Sigmoid colon (tissue), 6 donors: ENCODE measurements at regions not wholly inside any gene's neighbourhood (a gene's known extent, or its start where the extent isn't known, plus 50 kb on each side); places are given as distances from the start of the nearest gene placed in this dataset.

ENCODE experiments used
- DNase-seq: peaks from one replicate; pipeline ENCODE4 v3.0.0-alpha.2; 2019
- H3K27ac ChIP-seq, 4 donors: fragments of 200-600 bp; sonication (generic); one replicate each; pipeline ENCODE4 v1.5.1; 2016 to 2019; ENCODE audit warnings: mild to moderate bottlenecking in 1 of 4
- H3K27me3 ChIP-seq, 3 donors: fragments of 200-600 bp; sonication (generic); one replicate each; pipeline ENCODE4 v1.5.1; 2019; ENCODE audit warnings: mild to moderate bottlenecking in 1 of 3
- H3K36me3 ChIP-seq, 4 donors: fragments of 200-600 bp; sonication (generic); one replicate each; pipeline ENCODE4 v1.5.1; 2016 to 2019
- H3K4me1 ChIP-seq, 4 donors: fragments of 200-600 bp; sonication (generic); one replicate each; pipeline ENCODE4 v1.5.1; 2017 to 2019
- H3K4me3 ChIP-seq, 4 donors: fragments of 200-600 bp; sonication (generic); one replicate each; pipeline ENCODE4 v1.5.1; 2017 to 2019; ENCODE audit warnings: mild to moderate bottlenecking in 2 of 4, moderate library complexity in 1 of 4
- H3K9me3 ChIP-seq, 4 donors: fragments of 200-600 bp in 3 of 4; sonication (generic) in 3 of 4; one replicate each; pipeline versions ENCODE4 v1.5.1 to v1.6.1; 2013 to 2019
- CTCF ChIP-seq, 4 experiments: fragments of 450-650 bp in 3 of 4; fragments of 200-600 bp in 1 of 4; IDR thresholded peaks; one replicate each; pipeline ENCODE4 v1.5.1; 2016 to 2019; ENCODE audit warnings: antibody characterized with exemption in 4 of 4, mild to moderate bottlenecking in 3 of 4, moderate library complexity in 2 of 4
- EP300 ChIP-seq, 4 donors: sonication (generic); formaldehyde crosslinking; IDR thresholded peaks; one replicate each; pipeline ENCODE4 v1.6.1; 2017; ENCODE audit warnings: antibody characterized with exemption in 4 of 4
- POLR2A ChIP-seq, 2 donors: fragments of 450-650 bp; IDR thresholded peaks; one replicate each; pipeline ENCODE4 v1.6.1; 2016; ENCODE audit warnings: antibody characterized with exemption in 2 of 2, mild to moderate bottlenecking in 2 of 2, moderate library complexity in 2 of 2
- POLR2AphosphoS5 ChIP-seq, 4 donors: sonication (generic); formaldehyde crosslinking; IDR thresholded peaks; one replicate each; pipeline ENCODE4 v1.6.1; 2017; ENCODE audit warnings: antibody characterized with exemption in 4 of 4
- WGBS, 2 donors: extraction: QIAGEN DNeasy Blood & Tissue Kit; methylation state at CpG; one replicate each; pipeline ENCODE4 v1.1.7; 2013; 5-methylcytosine and 5-hydroxymethylcytosine counted together
- intact Hi-C: fragments of 100-400 bp; cut with DNase I; formaldehyde crosslinking; loops from one replicate; pipeline ENCODE4 v1.15.1; 2023
- donor health status: healthy with polysubstance abuse.
- donor health status: healthy.

DNA sequence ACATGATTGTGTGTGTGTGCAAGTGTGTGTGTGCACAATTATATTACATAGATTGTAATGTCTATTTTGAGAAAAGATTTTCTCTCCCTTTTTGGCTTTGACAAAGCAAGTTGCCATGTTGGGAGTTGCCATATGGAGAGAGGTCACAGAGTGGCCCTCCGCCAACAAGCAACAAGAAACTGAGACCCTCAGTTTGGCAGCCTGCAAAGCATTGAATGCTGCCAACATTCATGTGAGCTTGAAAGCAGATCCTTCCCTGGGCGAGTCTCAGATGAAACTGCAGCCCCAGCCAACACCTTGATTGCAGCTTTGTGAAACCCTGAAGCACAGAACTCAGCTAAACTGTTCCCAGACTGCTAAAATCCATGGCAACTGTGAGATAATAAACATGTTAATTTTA lies 498.0 kb downstream of the NR2F1-AS1 start:
- intact Hi-C loops: no loop called here
- TF ChIP-seq CTCF (IDR thresholded peaks at IDR 0.05) (no peak), EP300 (IDR thresholded peaks at IDR 0.05) (no peak), POLR2A (IDR thresholded peaks at IDR 0.05) (no peak), POLR2AphosphoS5 (IDR thresholded peaks at IDR 0.05) (no peak)
- Histone ChIP-seq H3K9me3 (no peaks in the 10 kb centered on the region), H3K4me3 (no peak overlapping the region), H3K4me1 (no peaks in the 10 kb centered on the region), H3K36me3 (no peaks in the 10 kb centered on the region), H3K27me3 (no peaks in the 10 kb centered on the region), H3K27ac (no peak overlapping the region)
- WGBS, 2 donors: 80 to 86% methylated on average over 2 of the region's 2 CpGs
- DNase-seq: no peak

GRCh38 chr5:93079046-93079445 lies 502.0 kb downstream of the NR2F1-AS1 start:
- no peak overlapping the region for H3K4me3 ChIP-seq
- no peaks in the 10 kb centered on the region for H3K9me3 ChIP-seq
- H3K27ac ChIP-seq: peak overlapping the region in 2 of 4 donors; percentile 18 to 25
- intact Hi-C loops: no loop called here
- no peaks in the 10 kb centered on the region for H3K36me3 ChIP-seq
- 44 to 55% methylated on average over 2 of the region's 2 CpGs for WGBS, 2 donors
- H3K27me3 ChIP-seq: no peaks in the 10 kb centered on the region
- TF ChIP-seq POLR2A (IDR thresholded peaks at IDR 0.05) (no peak), CTCF (IDR thresholded peaks at IDR 0.05) (no peak), EP300 (IDR thresholded peaks at IDR 0.05) (no peak), POLR2AphosphoS5 (IDR thresholded peaks at IDR 0.05) (no peak)
- no peaks in the 10 kb centered on the region for H3K4me1 ChIP-seq
- no peak for DNase-seq

- Histone ChIP-seq H3K4me1 (no peaks in the 10 kb centered on the region), H3K27me3 (no peaks in the 10 kb centered on the region), H3K9me3 (no peaks in the 10 kb centered on the region), H3K4me3 (no peak overlapping the region), H3K27ac (peak overlapping the region in 2 of 4 donors; percentile 8 to 31), H3K36me3 (no peaks in the 10 kb centered on the region)
- DNase-seq: peak; percentile 85
- intact Hi-C loops: no loop called here
- WGBS, 2 donors: 50 to 53% methylated on average over 11 of the region's 11 CpGs
- peak in 3 of 4 donors; percentile 40 to 44 (median 44) for TF ChIP-seq POLR2AphosphoS5 (IDR thresholded peaks at IDR 0.05)
- TF ChIP-seq CTCF (IDR thresholded peaks at IDR 0.05): no peak
Observed at GRCh38 chr5:93078082-93079038, 502.7 kb downstream of the NR2F1-AS1 start.

DNA sequence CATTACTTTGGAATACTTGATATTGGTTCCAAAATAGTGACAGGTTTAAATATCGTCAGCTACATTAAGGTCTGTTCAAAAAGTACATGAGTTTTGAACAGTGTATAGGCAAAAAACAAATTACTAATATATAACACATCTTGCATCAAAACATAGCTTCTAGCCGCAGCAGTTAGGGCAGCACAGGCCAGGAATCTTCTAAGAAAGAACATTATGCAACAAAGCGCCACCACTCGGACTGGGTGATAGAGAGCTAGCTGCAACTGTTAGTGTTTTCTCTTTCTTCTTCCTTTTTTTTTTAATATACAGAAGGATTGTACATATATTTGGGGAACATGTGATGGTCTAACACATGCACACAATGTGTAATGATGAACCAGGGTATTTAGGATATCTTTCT lies 504.5 kb downstream of the NR2F1-AS1 start:
- WGBS, 2 donors: 95 to 96% methylated on average over 4 of the region's 4 CpGs

More for the DNA sequence above, 504.5 kb downstream of the NR2F1-AS1 start:
- intact Hi-C loops: no loop called here
- Histone ChIP-seq H3K27ac (no peak overlapping the region), H3K36me3 (no peaks in the 10 kb centered on the region), H3K4me3 (no peak overlapping the region), H3K27me3 (no peaks in the 10 kb centered on the region), H3K4me1 (no peaks in the 10 kb centered on the region), H3K9me3 (no peaks in the 10 kb centered on the region)
- no peak for TF ChIP-seq POLR2A (IDR thresholded peaks at IDR 0.05)
- no peak for TF ChIP-seq POLR2AphosphoS5 (IDR thresholded peaks at IDR 0.05)
- no peak for TF ChIP-seq CTCF (IDR thresholded peaks at IDR 0.05)
- TF ChIP-seq EP300 (IDR thresholded peaks at IDR 0.05): no peak
- no peak for DNase-seq
